ENCODE measurements at regions not wholly inside any gene's neighbourhood (a gene's known extent, or its start where the extent isn't known, plus 50 kb on each side); places are given as distances from the start of the nearest gene placed in this dataset.

- no peak for TF ChIP-seq CTCF (IDR thresholded peaks at IDR 0.05)
- TF ChIP-seq POLR2A (IDR thresholded peaks at IDR 0.05) = no peak
- TF ChIP-seq POLR2AphosphoS5 (IDR thresholded peaks at IDR 0.05) = no peak
- no peak for TF ChIP-seq EP300 (IDR thresholded peaks at IDR 0.05)
Measured at GRCh38 chr21:22649246-22649645, 1651.0 kb downstream of the NCAM2 start.

All from upper lobe of left lung (tissue), 4 donors.